ENCODE measurements at regions not wholly inside any gene's neighbourhood (a gene's known extent, or its start where the extent isn't known, plus 50 kb on each side); places are given as distances from the start of the nearest gene placed in this dataset.

DNA sequence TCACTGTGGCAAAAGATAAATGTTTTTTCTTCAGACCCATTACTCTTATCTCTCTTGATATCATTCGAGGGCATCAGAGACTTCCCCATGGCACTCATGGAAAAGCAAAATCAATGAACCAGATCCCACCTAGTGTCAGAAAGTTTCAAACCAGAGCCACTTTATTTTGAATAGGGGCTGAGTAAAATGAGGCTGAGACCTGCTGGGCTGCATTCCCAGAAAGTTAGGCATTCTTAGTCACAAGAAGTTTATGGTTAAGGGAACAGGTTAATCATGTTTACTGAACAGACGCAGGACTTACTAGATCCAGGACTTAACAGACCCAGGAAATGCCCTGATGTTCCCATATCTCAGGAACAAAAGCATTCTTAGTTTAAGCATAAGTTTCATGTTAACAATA is 369.9 kb downstream of the BTBD3 start:
- Histone ChIP-seq H3K23me2 (ENCODE audit: insufficient read length, low read depth, low read length, poor library complexity, severe bottlenecking) (no peaks in the 10 kb centered on the region), H3K79me2 (ENCODE audit: insufficient read depth, low read length) (no peaks in the 10 kb centered on the region), H3K4me2 (ENCODE audit: insufficient read depth, insufficient read length, low read length) (no peak overlapping the region), H3K9me3 (ENCODE audit: control insufficient read depth, low read depth, low read length) (no peaks in the 10 kb centered on the region), H3K23ac (ENCODE audit: insufficient read length, low read depth, low read length) (no peak overlapping the region), H4K91ac (ENCODE audit: insufficient read length, low read depth, low read length) (no peak overlapping the region), H2BK120ac (ENCODE audit: low read depth, low read length, poor library complexity, severe bottlenecking) (no peak overlapping the region), H3K14ac (ENCODE audit: insufficient read depth, low read length) (no peak overlapping the region), H2AFZ (ENCODE audit: low read length) (no peak overlapping the region), H3K27ac (ENCODE audit: insufficient read length, low read depth, low read length) (no peak overlapping the region), H4K20me1 (ENCODE audit: control insufficient read depth, insufficient read depth, insufficient read length) (no peaks in the 10 kb centered on the region), H2BK20ac (ENCODE audit: low read depth, low read length, poor library complexity, severe bottlenecking) (no peak overlapping the region), H3K4me1 (ENCODE audit: insufficient read depth, low read length) (no peaks in the 10 kb centered on the region; the same call in 1 of the 2 replicates), H3K56ac (ENCODE audit: insufficient read length, low read depth, low read length) (no peak overlapping the region), H2BK5ac (ENCODE audit: insufficient read length, low read length) (no peak overlapping the region), H3K9ac (ENCODE audit: extremely low read depth, insufficient read length, low read length) (no peak overlapping the region), H2AK5ac (ENCODE audit: insufficient read length, low read length) (no peak overlapping the region), H3K79me1 (ENCODE audit: insufficient read depth, low read depth, low read length, poor library complexity, severe bottlenecking) (no peaks in the 10 kb centered on the region), H2BK12ac (ENCODE audit: insufficient read length, low read depth, low read length) (no peak overlapping the region), H3K18ac (ENCODE audit: insufficient read length, low read depth, low read length) (no peak overlapping the region), H4K8ac (replicated peaks; ENCODE audit: insufficient read length, low read depth, low read length) (no peak overlapping the region), H4K5ac (ENCODE audit: insufficient read length, low read depth, low read length) (no peak overlapping the region), H3K27me3 (ENCODE audit: insufficient read depth, low read length) (no peaks in the 10 kb centered on the region), H2BK15ac (ENCODE audit: low read depth, low read length) (no peak overlapping the region), H3K4ac (ENCODE audit: low read depth, low read length) (no peak overlapping the region), H3T11ph (ENCODE audit: low read length) (no peak overlapping the region)
- Mint-ChIP-seq H3K27ac (no peak overlapping the region), H3K4me3 (no peak overlapping the region), H3K36me3 (ENCODE audit: insufficient read depth in 1 of 3, low read depth in 3 of 3) (no peaks in the 10 kb centered on the region), H3K9me3 (peaks cover 0 to 2% of the 10 kb centered on the region in 2 experiments; a peak in 1 of 5 replicates), H3K4me1 (peaks cover 4 to 14% of the 10 kb centered on the region in 2 experiments; a peak in 3 of 4 replicates), H3K27me3 (ENCODE audit: low read depth) (no peaks in the 10 kb centered on the region)
- TF ChIP-seq, protein P1, sequence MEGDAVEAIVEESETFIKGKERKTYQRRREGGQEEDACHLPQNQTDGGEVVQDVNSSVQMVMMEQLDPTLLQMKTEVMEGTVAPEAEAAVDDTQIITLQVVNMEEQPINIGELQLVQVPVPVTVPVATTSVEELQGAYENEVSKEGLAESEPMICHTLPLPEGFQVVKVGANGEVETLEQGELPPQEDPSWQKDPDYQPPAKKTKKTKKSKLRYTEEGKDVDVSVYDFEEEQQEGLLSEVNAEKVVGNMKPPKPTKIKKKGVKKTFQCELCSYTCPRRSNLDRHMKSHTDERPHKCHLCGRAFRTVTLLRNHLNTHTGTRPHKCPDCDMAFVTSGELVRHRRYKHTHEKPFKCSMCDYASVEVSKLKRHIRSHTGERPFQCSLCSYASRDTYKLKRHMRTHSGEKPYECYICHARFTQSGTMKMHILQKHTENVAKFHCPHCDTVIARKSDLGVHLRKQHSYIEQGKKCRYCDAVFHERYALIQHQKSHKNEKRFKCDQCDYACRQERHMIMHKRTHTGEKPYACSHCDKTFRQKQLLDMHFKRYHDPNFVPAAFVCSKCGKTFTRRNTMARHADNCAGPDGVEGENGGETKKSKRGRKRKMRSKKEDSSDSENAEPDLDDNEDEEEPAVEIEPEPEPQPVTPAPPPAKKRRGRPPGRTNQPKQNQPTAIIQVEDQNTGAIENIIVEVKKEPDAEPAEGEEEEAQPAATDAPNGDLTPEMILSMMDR (conservative IDR thresholded peaks at IDR 0.05), result peak; percentile 49
- no peak for DNase-seq
- no CpG with 5 or more reads among the region's 2 CpGs for WGBS (ENCODE audit: extremely low coverage, insufficient read length, low lambda C conversion rate)
